ENCODE measurements at regions not wholly inside any gene's neighbourhood (a gene's known extent, or its start where the extent isn't known, plus 50 kb on each side); places are given as distances from the start of the nearest gene placed in this dataset.
"Not testable (repeated sequence)": the region's sequence is repeated elsewhere in the genome, so short reads cannot be mapped to it uniquely, and the experiment has no call there.

DNA sequence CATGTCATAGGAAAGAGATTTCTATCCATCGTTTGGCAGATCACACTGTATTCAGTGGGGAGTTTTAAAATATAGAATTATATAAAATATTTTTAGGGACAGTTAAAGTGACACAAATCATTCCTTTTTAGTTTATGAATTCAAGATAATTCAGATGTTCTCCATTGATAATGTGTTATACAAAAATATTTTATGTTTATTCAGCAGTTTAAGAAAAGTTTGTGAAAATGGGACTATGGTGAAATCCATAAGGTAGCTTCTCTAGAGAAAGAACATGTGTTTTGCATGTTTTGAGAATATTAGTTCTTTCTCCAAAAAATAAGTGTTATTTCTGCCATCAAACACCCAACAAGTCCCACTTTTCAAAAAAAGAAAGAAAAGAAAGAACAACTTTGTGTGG is 122.9 kb downstream of the EMB start:
- Histone ChIP-seq H3K27ac (no peak overlapping the region), H3K9me3 (ENCODE audit: severe bottlenecking) (no peaks in the 10 kb centered on the region), H3K27me3 (ENCODE audit: insufficient read depth, low read depth, severe bottlenecking) (peaks cover 46% of the 10 kb centered on the region), H3K4me3 (ENCODE audit: low read depth, low read length) (no peak overlapping the region), H3K36me3 (no peaks in the 10 kb centered on the region)
- no peak for TF ChIP-seq CTCF (IDR thresholded peaks at IDR 0.05; ENCODE audit: low read depth, low read length)
- no peak for DNase-seq

DNA sequence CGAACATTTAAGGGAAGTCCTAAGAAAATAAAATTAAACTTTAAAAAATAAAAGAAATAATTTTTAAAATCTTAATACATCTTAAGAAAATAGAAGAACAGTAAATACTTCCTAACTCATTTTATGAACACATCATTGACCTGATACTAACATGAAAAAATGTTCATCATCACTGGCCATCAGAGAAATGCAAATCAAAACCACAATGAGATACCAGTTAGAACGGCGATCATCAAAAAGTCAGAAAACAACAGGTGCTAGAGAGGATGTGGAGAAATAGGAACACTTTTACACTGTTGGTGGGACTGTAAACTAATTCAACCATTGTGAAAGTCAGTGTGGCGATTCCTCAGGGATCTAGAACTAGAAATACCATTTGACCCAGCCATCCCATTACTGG is 134.6 kb downstream of the EMB start:
- H3K4me3 ChIP-seq (ENCODE audit: low read depth, low read length); H3K27ac ChIP-seq; DNase-seq; H3K9me3 ChIP-seq (ENCODE audit: severe bottlenecking); H3K36me3 ChIP-seq: not testable (repeated sequence)
- peaks cover 19% of the 10 kb centered on the region for H3K27me3 ChIP-seq (ENCODE audit: insufficient read depth, low read depth, severe bottlenecking)

DNA sequence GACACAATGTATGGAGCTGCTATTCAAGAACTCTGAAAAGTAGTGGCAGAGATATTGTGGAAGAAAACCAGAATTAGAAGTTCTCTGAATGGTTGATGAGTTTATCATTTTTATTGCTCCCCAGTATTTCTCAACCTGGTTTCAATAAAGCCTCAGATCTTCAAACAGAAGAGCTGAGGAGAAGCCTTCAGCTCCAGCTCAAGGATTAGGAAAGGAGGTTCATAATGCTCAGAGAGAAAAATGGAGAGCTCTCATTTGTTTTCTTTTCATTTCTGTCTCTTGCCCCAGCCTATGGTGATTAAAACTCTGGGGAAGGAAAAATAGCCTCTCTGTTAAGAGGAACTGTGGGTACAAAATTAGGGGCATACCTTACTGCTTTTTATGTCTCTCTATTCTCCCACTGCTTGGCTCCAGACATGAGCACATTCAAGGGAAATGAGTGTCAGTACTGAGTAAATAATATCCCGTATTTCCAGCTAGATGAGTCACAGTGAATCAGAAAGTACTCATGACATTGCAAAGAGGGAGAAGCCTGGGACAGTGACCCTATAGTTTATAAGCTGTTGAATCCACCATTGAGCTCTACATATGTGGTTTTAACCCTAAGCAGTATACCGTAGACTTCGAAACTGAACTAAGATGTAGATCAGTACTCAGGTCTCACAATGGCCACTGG is 138.1 kb downstream of the EMB start:
- no peak for DNase-seq
- no peaks in the 10 kb centered on the region for H3K9me3 ChIP-seq (ENCODE audit: severe bottlenecking)
- TF ChIP-seq CTCF (IDR thresholded peaks at IDR 0.05; ENCODE audit: low read depth, low read length), result no peak

GRCh38 chr5:50301756-50302155 is 139.3 kb downstream of the EMB start:
- no peak for TF ChIP-seq CTCF (IDR thresholded peaks at IDR 0.05; ENCODE audit: low read depth, low read length)

More for the DNA sequence above, 138.1 kb downstream of the EMB start:
- H3K4me3 ChIP-seq (ENCODE audit: low read depth, low read length), result no peak overlapping the region
- H3K27ac ChIP-seq, result no peak overlapping the region
- no peaks in the 10 kb centered on the region for H3K36me3 ChIP-seq
- peaks cover 21% of the 10 kb centered on the region for H3K27me3 ChIP-seq (ENCODE audit: insufficient read depth, low read depth, severe bottlenecking)

DNA sequence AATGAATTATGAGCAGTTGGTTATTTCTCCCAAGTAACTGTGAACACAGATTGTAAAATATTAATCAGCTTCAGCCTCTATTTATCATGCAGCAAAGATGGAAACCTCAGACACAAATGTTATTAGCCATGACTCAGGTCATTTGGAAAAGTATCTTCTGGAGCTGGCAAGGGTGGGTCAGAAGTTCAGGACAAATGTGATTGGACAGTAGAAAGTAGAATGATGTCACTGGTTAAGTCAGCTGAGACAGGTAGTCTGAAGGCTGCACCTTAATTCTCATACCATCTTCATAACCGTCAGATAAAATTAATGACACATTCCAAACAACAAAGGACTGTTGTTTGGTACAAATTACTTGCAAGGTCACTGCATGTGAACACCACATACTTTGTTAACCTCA is 140.2 kb downstream of the EMB start:
- Histone ChIP-seq H3K36me3 (no peaks in the 10 kb centered on the region), H3K9me3 (ENCODE audit: severe bottlenecking) (no peaks in the 10 kb centered on the region), H3K27ac (no peak overlapping the region), H3K27me3 (ENCODE audit: insufficient read depth, low read depth, severe bottlenecking) (peaks cover 21% of the 10 kb centered on the region), H3K4me3 (ENCODE audit: low read depth, low read length) (no peak overlapping the region)
- no peak for TF ChIP-seq CTCF (IDR thresholded peaks at IDR 0.05; ENCODE audit: low read depth, low read length)
- DNase-seq, result no peak

More at GRCh38 chr5:50301756-50302155, 139.3 kb downstream of the EMB start:
- Histone ChIP-seq H3K27me3 (ENCODE audit: insufficient read depth, low read depth, severe bottlenecking) (peaks cover 21% of the 10 kb centered on the region), H3K27ac (no peak overlapping the region), H3K4me3 (ENCODE audit: low read depth, low read length) (no peak overlapping the region), H3K36me3 (no peaks in the 10 kb centered on the region), H3K9me3 (ENCODE audit: severe bottlenecking) (no peaks in the 10 kb centered on the region)
- no peak for DNase-seq

- H3K27ac ChIP-seq, result no peak overlapping the region
- no peaks in the 10 kb centered on the region for H3K36me3 ChIP-seq
- no peak for TF ChIP-seq CTCF (IDR thresholded peaks at IDR 0.05; ENCODE audit: low read depth, low read length)
- peaks cover 21% of the 10 kb centered on the region for H3K27me3 ChIP-seq (ENCODE audit: insufficient read depth, low read depth, severe bottlenecking)
- no peak for DNase-seq
- H3K9me3 ChIP-seq (ENCODE audit: severe bottlenecking), result no peaks in the 10 kb centered on the region
- no peak overlapping the region for H3K4me3 ChIP-seq (ENCODE audit: low read depth, low read length)
These were observed 141.2 kb downstream of the EMB start for GRCh38 chr5:50299896-50300295.

All from WERI-Rb-1 (cell line).